DND-41 (cell line): ENCODE measurements at regions not wholly inside any gene's neighbourhood (a gene's known extent, or its start where the extent isn't known, plus 50 kb on each side); places are given as distances from the start of the nearest gene placed in this dataset.

Experiments used
- EZH2 ChIP-seq: IDR thresholded peaks from 3 replicates; pipeline ENCODE4 v1.6.1; 2012; ENCODE audit warnings: borderline replicate concordance, low read depth, mild to moderate bottlenecking, moderate library complexity, low read length, inconsistent platforms; ENCODE audit not compliant: severe bottlenecking
- TF ChIP-seq, protein P1 (sequence below): IDR thresholded peaks from 2 replicates; pipeline ENCODE4 v1.5.1; 2012; ENCODE audit warnings: borderline replicate concordance, low read length, moderate library complexity, mild to moderate bottlenecking; ENCODE audit not compliant: poor library complexity, severe bottlenecking; ENCODE audit errors: extremely low read depth

DNA sequence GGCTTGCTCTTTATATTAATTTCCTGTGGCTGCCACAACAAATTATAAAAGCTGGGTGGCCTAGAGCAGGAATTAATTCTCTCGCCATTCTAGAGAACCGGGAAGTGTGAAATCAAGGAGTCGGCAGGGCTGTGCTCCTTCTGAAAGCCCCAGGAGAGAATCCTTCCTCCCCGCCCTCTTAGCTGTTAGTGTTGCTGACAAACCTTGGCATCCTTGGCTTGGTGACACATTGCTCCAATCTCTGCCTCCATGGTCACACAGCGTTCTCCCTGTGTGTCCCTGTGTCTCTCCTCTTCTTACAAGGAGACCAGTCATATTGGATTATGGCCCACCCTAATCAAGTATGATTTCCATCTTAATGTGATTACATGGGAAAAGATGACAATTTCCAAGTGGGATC, 55.9 kb upstream of the NEURL1B start:
- TF ChIP-seq, protein P1, sequence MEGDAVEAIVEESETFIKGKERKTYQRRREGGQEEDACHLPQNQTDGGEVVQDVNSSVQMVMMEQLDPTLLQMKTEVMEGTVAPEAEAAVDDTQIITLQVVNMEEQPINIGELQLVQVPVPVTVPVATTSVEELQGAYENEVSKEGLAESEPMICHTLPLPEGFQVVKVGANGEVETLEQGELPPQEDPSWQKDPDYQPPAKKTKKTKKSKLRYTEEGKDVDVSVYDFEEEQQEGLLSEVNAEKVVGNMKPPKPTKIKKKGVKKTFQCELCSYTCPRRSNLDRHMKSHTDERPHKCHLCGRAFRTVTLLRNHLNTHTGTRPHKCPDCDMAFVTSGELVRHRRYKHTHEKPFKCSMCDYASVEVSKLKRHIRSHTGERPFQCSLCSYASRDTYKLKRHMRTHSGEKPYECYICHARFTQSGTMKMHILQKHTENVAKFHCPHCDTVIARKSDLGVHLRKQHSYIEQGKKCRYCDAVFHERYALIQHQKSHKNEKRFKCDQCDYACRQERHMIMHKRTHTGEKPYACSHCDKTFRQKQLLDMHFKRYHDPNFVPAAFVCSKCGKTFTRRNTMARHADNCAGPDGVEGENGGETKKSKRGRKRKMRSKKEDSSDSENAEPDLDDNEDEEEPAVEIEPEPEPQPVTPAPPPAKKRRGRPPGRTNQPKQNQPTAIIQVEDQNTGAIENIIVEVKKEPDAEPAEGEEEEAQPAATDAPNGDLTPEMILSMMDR: no peak
- no peak for TF ChIP-seq EZH2
